ENCODE measurements at regions not wholly inside any gene's neighbourhood (a gene's known extent, or its start where the extent isn't known, plus 50 kb on each side); places are given as distances from the start of the nearest gene placed in this dataset.

- DNase-seq (ENCODE audit: low read depth), result no peak
- TF ChIP-seq CTCF (IDR thresholded peaks at IDR 0.05; ENCODE audit: insufficient read depth, low read depth, low read length, missing control alignments), result no peak
- no peak overlapping the region for H3K4me3 ChIP-seq (ENCODE audit: low read length)
These were observed 265.5 kb upstream of the CD180 start for GRCh38 chr5:67462147-67462546.

- TF ChIP-seq CTCF (IDR thresholded peaks at IDR 0.05; ENCODE audit: insufficient read depth, low read depth, low read length, missing control alignments), result no peak
- no peak for DNase-seq (ENCODE audit: low read depth)
- no peak overlapping the region for H3K4me3 ChIP-seq (ENCODE audit: low read length)
These were observed 262.7 kb upstream of the CD180 start for GRCh38 chr5:67459253-67459652.

GRCh38 chr5:67455970-67456369 lies 259.4 kb upstream of the CD180 start:
- no peak for DNase-seq (ENCODE audit: low read depth)
- no peak overlapping the region for H3K4me3 ChIP-seq (ENCODE audit: low read length)
- no peak for TF ChIP-seq CTCF (IDR thresholded peaks at IDR 0.05; ENCODE audit: insufficient read depth, low read depth, low read length, missing control alignments)

- TF ChIP-seq CTCF (IDR thresholded peaks at IDR 0.05; ENCODE audit: insufficient read depth, low read depth, low read length, missing control alignments), result no peak
- DNase-seq (ENCODE audit: low read depth), result no peak
- H3K4me3 ChIP-seq (ENCODE audit: low read length), result no peak overlapping the region
These were observed 258.5 kb upstream of the CD180 start for GRCh38 chr5:67454957-67455561.

GRCh38 chr5:67453111-67453905 lies 256.7 kb upstream of the CD180 start:
- no peak for TF ChIP-seq CTCF (IDR thresholded peaks at IDR 0.05; ENCODE audit: insufficient read depth, low read depth, low read length, missing control alignments)
- H3K4me3 ChIP-seq (ENCODE audit: low read length), result no peak overlapping the region
- DNase-seq (ENCODE audit: low read depth), result no peak

- no peak overlapping the region for H3K4me3 ChIP-seq (ENCODE audit: low read length)
- TF ChIP-seq CTCF (IDR thresholded peaks at IDR 0.05; ENCODE audit: insufficient read depth, low read depth, low read length, missing control alignments), result no peak
- no peak for DNase-seq (ENCODE audit: low read depth)
These were observed 255.2 kb upstream of the CD180 start for GRCh38 chr5:67451640-67452279.
